HL-60 (cell line): ENCODE measurements at regions not wholly inside any gene's neighbourhood (a gene's known extent, or its start where the extent isn't known, plus 50 kb on each side); places are given as distances from the start of the nearest gene placed in this dataset.

Experiments used
- TF ChIP-seq, protein P1 (sequence below): IDR thresholded peaks from 2 replicates; pipeline ENCODE4 v1.6.1; 2012; ENCODE audit warnings: low read depth; ENCODE audit not compliant: insufficient replicate concordance
- TF ChIP-seq, protein P2 (sequence below): IDR thresholded peaks from one replicate; pipeline ENCODE4 v1.5.1; 2011; ENCODE audit warnings: low read length, control low read depth, inconsistent platforms; ENCODE audit not compliant: insufficient read depth

GRCh38 chr10:125218967-125219366, 58.6 kb upstream of the CTBP2 start:
- TF ChIP-seq, protein P1, sequence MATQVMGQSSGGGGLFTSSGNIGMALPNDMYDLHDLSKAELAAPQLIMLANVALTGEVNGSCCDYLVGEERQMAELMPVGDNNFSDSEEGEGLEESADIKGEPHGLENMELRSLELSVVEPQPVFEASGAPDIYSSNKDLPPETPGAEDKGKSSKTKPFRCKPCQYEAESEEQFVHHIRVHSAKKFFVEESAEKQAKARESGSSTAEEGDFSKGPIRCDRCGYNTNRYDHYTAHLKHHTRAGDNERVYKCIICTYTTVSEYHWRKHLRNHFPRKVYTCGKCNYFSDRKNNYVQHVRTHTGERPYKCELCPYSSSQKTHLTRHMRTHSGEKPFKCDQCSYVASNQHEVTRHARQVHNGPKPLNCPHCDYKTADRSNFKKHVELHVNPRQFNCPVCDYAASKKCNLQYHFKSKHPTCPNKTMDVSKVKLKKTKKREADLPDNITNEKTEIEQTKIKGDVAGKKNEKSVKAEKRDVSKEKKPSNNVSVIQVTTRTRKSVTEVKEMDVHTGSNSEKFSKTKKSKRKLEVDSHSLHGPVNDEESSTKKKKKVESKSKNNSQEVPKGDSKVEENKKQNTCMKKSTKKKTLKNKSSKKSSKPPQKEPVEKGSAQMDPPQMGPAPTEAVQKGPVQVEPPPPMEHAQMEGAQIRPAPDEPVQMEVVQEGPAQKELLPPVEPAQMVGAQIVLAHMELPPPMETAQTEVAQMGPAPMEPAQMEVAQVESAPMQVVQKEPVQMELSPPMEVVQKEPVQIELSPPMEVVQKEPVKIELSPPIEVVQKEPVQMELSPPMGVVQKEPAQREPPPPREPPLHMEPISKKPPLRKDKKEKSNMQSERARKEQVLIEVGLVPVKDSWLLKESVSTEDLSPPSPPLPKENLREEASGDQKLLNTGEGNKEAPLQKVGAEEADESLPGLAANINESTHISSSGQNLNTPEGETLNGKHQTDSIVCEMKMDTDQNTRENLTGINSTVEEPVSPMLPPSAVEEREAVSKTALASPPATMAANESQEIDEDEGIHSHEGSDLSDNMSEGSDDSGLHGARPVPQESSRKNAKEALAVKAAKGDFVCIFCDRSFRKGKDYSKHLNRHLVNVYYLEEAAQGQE, result no peak
- TF ChIP-seq, protein P2, sequence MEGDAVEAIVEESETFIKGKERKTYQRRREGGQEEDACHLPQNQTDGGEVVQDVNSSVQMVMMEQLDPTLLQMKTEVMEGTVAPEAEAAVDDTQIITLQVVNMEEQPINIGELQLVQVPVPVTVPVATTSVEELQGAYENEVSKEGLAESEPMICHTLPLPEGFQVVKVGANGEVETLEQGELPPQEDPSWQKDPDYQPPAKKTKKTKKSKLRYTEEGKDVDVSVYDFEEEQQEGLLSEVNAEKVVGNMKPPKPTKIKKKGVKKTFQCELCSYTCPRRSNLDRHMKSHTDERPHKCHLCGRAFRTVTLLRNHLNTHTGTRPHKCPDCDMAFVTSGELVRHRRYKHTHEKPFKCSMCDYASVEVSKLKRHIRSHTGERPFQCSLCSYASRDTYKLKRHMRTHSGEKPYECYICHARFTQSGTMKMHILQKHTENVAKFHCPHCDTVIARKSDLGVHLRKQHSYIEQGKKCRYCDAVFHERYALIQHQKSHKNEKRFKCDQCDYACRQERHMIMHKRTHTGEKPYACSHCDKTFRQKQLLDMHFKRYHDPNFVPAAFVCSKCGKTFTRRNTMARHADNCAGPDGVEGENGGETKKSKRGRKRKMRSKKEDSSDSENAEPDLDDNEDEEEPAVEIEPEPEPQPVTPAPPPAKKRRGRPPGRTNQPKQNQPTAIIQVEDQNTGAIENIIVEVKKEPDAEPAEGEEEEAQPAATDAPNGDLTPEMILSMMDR, result no peak
